ENCODE measurements at regions not wholly inside any gene's neighbourhood (a gene's known extent, or its start where the extent isn't known, plus 50 kb on each side); places are given as distances from the start of the nearest gene placed in this dataset.

- TF ChIP-seq CTCF (IDR thresholded peaks at IDR 0.05) (no peak), POLR2AphosphoS5 (IDR thresholded peaks at IDR 0.05) (no peak), POLR2A (IDR thresholded peaks at IDR 0.05) (no peak)
Measured at GRCh38 chr16:65377195-65377594, 255.3 kb upstream of the CDH11 start.
